KG1 (cell line): ENCODE measurements at regions not wholly inside any gene's neighbourhood (a gene's known extent, or its start where the extent isn't known, plus 50 kb on each side); places are given as distances from the start of the nearest gene placed in this dataset.
"Not testable (repeated sequence)": the region's sequence is repeated elsewhere in the genome, so short reads cannot be mapped to it uniquely, and the experiment has no call there.

ENCODE experiments used
- DNase-seq: peaks from one replicate; lab custom pipeline; 2025; lab: John Stamatoyannopoulos, UW

- no peak for DNase-seq
Measured at GRCh38 chr11:129637473-129637872, 178.2 kb upstream of the TMEM45B start.

- DNase-seq, result no peak
Measured at GRCh38 chr11:129637983-129638776, 177.5 kb upstream of the TMEM45B start.

- DNase-seq, result no peak
Measured at GRCh38 chr11:129639300-129639699, 176.3 kb upstream of the TMEM45B start.

GRCh38 chr11:129640671-129641070 is 175.0 kb upstream of the TMEM45B start:
- DNase-seq, result no peak

- no peak for DNase-seq
Measured at GRCh38 chr11:129643031-129643721, 172.5 kb upstream of the TMEM45B start.

GRCh38 chr11:129644326-129644725 is 171.3 kb upstream of the TMEM45B start:
- no peak for DNase-seq

GRCh38 chr11:129645943-129646342 is 169.7 kb upstream of the TMEM45B start:
- no peak for DNase-seq

- DNase-seq, result not testable (repeated sequence)
Measured at GRCh38 chr11:129650044-129650443, 165.6 kb upstream of the TMEM45B start.

GRCh38 chr11:129652835-129653234 is 162.8 kb upstream of the TMEM45B start:
- DNase-seq, result no peak

GRCh38 chr11:129655247-129655832 is 160.3 kb upstream of the TMEM45B start:
- no peak for DNase-seq

- no peak for DNase-seq
Measured at GRCh38 chr11:129657866-129658525, 157.7 kb upstream of the TMEM45B start.

- DNase-seq, result no peak
Measured at GRCh38 chr11:129658526-129658867, 157.2 kb upstream of the TMEM45B start.

GRCh38 chr11:129680907-129681306 is 134.7 kb upstream of the TMEM45B start:
- DNase-seq, result no peak

- DNase-seq, result no peak
Measured at GRCh38 chr11:129681344-129682114, 134.1 kb upstream of the TMEM45B start.

- DNase-seq, result no peak
Measured at GRCh38 chr11:129686269-129686668, 129.4 kb upstream of the TMEM45B start.

GRCh38 chr11:129691142-129691541 is 124.5 kb upstream of the TMEM45B start:
- no peak for DNase-seq

- no peak for DNase-seq
Measured at GRCh38 chr11:129694538-129694937, 121.1 kb upstream of the TMEM45B start.

GRCh38 chr11:129694966-129695365 is 120.7 kb upstream of the TMEM45B start:
- DNase-seq, result no peak

GRCh38 chr11:129695571-129696308 is 119.9 kb upstream of the TMEM45B start:
- DNase-seq, result peak; percentile 48

GRCh38 chr11:129696309-129696989 is 119.2 kb upstream of the TMEM45B start:
- DNase-seq, result no peak

- DNase-seq, result peak; percentile 3
Measured at GRCh38 chr11:129698212-129698611, 117.4 kb upstream of the TMEM45B start.
